Right lobe of liver (tissue), 6 donors: ENCODE measurements at regions not wholly inside any gene's neighbourhood (a gene's known extent, or its start where the extent isn't known, plus 50 kb on each side); places are given as distances from the start of the nearest gene placed in this dataset.
"Not testable (repeated sequence)": the region's sequence is repeated elsewhere in the genome, so short reads cannot be mapped to it uniquely, and the experiment has no call there.

Experiments used
- ATAC-seq, 4 donors: fragments of 200-7000 bp; cut with Tn5 transposase; one replicate each; pipeline ENCODE4 v1.9.1; 2020; ENCODE audit warnings: mild to moderate bottlenecking in 4 of 4, moderate library complexity in 4 of 4
- DNase-seq, 3 donors: peaks; one replicate each; pipeline ENCODE4 v3.0.0-alpha.2; 2020
- H3K27ac ChIP-seq, 3 donors: fragments of 200-600 bp; one replicate each; pipeline ENCODE4 v1.8.0; 2022
- H3K27me3 ChIP-seq, 2 donors: fragments of 200-600 bp; one replicate each; pipeline ENCODE4 v1.8.0; 2022
- H3K36me3 ChIP-seq, 4 donors: fragments of 200-600 bp; sonication (generic) in 1 of 4; one replicate each; pipeline versions ENCODE4 v1.5.1 to v1.8.0; 2017 to 2022; ENCODE audit warnings: control low read depth in 1 of 4
- H3K4me1 ChIP-seq, 4 donors: fragments of 200-600 bp; sonication (generic) in 1 of 4; one replicate each; pipeline versions ENCODE4 v1.5.1 to v1.8.0; 2017 to 2022; ENCODE audit warnings: control low read depth in 1 of 4
- H3K4me3 ChIP-seq, 3 donors: fragments of 200-600 bp; one replicate each; pipeline ENCODE4 v1.8.0; 2022
- H3K9me3 ChIP-seq, 4 donors: fragments of 200-600 bp; sonication (generic) in 1 of 4; one replicate each; pipeline versions ENCODE4 v1.5.1 to v1.8.0; 2017 to 2022; ENCODE audit warnings: control low read depth in 1 of 4
- POLR2A ChIP-seq: fragments of 450-650 bp; IDR thresholded peaks from one replicate; pipeline ENCODE4 v1.6.1; 2017; ENCODE audit warnings: antibody characterized with exemption, mild to moderate bottlenecking
- WGBS: methylation state at CpG from one replicate; pipeline ENCODE4 v1.1.6; 2018; ENCODE audit warnings: low coverage, low lambda C conversion rate; ENCODE audit not compliant: insufficient coverage; ENCODE audit errors: missing lambda C conversion rate; 5-methylcytosine and 5-hydroxymethylcytosine counted together
- intact Hi-C, 2 donors: fragments of 100-400 bp; cut with DNase I; formaldehyde crosslinking; loops; one replicate each; pipeline versions ENCODE4 v1.11.2 to v1.14.1; 2022
- TF ChIP-seq, protein P1 (sequence below), 4 donors: fragments of 200-600 bp in 3 of 4; fragments of 450-650 bp in 1 of 4; IDR thresholded peaks; one replicate each; pipeline versions ENCODE4 v1.5.1 to v1.8.0; 2016 to 2022; ENCODE audit warnings: antibody characterized with exemption in 4 of 4, mild to moderate bottlenecking in 2 of 4
- donor health status: DM: no; HTN: yes; CAD: no.
- donor health status: DM: no; HTN: no; CAD: no.
- donor health status: DM: no; HTN: no; CAD: no.
- donor health status: DM: no; HTN: yes; CAD: no.
- donor health status: DM: no; HTN: yes; CAD: no.

DNA sequence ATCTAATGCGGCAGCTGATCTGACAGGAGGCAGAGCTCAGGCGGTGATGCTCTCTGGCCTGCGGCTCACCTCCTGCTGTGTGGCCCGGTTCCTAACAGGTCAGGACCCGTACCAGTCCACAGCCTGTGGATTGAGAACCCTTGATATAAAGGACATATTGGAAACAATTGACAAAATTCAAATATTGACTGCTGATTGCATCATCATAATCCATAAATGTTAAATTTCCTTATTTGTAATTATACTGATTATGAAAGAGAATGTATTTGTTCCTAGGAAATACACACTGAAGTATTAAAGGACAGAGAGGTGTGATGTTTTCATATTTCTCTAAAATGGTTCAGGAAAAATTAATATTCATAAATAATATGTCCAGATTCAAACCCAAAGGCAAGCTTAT, 63.8 kb upstream of the SRD5A2 start:
- 59% methylated on average over 2 of the region's 5 CpGs for WGBS
- TF ChIP-seq, protein P1, sequence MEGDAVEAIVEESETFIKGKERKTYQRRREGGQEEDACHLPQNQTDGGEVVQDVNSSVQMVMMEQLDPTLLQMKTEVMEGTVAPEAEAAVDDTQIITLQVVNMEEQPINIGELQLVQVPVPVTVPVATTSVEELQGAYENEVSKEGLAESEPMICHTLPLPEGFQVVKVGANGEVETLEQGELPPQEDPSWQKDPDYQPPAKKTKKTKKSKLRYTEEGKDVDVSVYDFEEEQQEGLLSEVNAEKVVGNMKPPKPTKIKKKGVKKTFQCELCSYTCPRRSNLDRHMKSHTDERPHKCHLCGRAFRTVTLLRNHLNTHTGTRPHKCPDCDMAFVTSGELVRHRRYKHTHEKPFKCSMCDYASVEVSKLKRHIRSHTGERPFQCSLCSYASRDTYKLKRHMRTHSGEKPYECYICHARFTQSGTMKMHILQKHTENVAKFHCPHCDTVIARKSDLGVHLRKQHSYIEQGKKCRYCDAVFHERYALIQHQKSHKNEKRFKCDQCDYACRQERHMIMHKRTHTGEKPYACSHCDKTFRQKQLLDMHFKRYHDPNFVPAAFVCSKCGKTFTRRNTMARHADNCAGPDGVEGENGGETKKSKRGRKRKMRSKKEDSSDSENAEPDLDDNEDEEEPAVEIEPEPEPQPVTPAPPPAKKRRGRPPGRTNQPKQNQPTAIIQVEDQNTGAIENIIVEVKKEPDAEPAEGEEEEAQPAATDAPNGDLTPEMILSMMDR (IDR thresholded peaks at IDR 0.05), result no peak
- TF ChIP-seq POLR2A, result no peak
- Histone ChIP-seq H3K4me1 (no peaks in the 10 kb centered on the region), H3K27me3 (no peaks in the 10 kb centered on the region), H3K4me3 (no peak overlapping the region), H3K36me3 (no peaks in the 10 kb centered on the region), H3K9me3 (peaks cover 0 to 6% (median 0%) of the 10 kb centered on the region in 4 donors), H3K27ac (no peak overlapping the region)
- intact Hi-C loops, result no loop called here
- DNase-seq (no peak), ATAC-seq (no peak)

DNA sequence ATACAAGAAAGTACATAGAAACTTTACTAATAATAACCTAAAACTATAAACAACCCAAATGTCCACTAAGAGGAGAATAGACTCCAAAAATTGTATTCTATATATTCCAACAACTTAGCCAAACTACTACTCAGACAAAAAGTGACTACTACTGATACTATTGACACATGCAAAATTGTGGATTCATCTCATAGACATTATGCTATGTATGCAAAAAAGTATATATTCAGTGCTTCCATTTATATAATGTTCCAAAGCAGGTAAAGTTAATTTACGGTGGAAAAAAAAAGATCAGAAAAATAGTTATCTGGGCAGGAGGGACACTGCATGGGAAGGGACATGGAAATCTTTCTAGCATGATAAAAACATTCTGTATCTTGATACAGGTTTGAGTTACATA, 62.0 kb upstream of the SRD5A2 start:
- no peak for DNase-seq

DNA sequence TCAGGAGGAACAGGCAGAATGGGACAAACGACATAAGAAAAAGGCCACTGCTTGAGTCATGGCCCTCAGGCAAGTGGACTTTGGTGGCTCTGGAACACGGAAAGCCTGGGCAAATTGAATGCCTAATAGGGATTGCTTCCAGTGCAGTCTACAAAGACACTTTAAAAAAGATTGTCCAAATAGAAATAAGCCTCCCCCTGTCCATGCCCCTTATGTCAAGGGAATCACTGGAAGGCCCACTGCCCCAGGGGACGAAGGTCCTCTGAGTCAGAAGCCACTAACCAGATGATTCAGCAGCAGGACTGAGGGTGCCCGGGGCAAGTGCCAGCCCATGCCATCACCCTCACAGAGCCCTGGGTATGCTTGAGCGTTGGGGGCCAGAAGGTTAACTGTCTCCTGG, 51.5 kb upstream of the SRD5A2 start:
- H3K36me3 ChIP-seq, H3K27ac ChIP-seq, H3K9me3 ChIP-seq, DNase-seq, H3K4me1 ChIP-seq, H3K27me3 ChIP-seq, ATAC-seq, H3K4me3 ChIP-seq, intact Hi-C loops: not testable (repeated sequence)
- 85% methylated on average over 4 of the region's 5 CpGs for WGBS

More for the DNA sequence above, 62.0 kb upstream of the SRD5A2 start:
- Histone ChIP-seq H3K9me3 (peaks cover 0 to 6% (median 0%) of the 10 kb centered on the region in 4 donors), H3K36me3 (no peaks in the 10 kb centered on the region), H3K4me3 (no peak overlapping the region), H3K27ac (no peak overlapping the region), H3K27me3 (no peaks in the 10 kb centered on the region), H3K4me1 (no peaks in the 10 kb centered on the region)
- intact Hi-C loops, result no loop called here
- TF ChIP-seq, protein P1 (IDR thresholded peaks at IDR 0.05), result no peak
- no peak for TF ChIP-seq POLR2A
- no peak for ATAC-seq
- 89% methylated on average over 1 of the region's 1 CpG for WGBS
